ENCODE measurements at regions not wholly inside any gene's neighbourhood (a gene's known extent, or its start where the extent isn't known, plus 50 kb on each side); places are given as distances from the start of the nearest gene placed in this dataset.

GRCh38 chr13:72489751-72490150, 237.7 kb downstream of the MZT1 start:
- H3K9ac ChIP-seq = no peak overlapping the region
- TF ChIP-seq, protein P1, sequence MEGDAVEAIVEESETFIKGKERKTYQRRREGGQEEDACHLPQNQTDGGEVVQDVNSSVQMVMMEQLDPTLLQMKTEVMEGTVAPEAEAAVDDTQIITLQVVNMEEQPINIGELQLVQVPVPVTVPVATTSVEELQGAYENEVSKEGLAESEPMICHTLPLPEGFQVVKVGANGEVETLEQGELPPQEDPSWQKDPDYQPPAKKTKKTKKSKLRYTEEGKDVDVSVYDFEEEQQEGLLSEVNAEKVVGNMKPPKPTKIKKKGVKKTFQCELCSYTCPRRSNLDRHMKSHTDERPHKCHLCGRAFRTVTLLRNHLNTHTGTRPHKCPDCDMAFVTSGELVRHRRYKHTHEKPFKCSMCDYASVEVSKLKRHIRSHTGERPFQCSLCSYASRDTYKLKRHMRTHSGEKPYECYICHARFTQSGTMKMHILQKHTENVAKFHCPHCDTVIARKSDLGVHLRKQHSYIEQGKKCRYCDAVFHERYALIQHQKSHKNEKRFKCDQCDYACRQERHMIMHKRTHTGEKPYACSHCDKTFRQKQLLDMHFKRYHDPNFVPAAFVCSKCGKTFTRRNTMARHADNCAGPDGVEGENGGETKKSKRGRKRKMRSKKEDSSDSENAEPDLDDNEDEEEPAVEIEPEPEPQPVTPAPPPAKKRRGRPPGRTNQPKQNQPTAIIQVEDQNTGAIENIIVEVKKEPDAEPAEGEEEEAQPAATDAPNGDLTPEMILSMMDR (IDR thresholded peaks at IDR 0.05) = no peak
- TF ChIP-seq EZH2 (IDR thresholded peaks at IDR 0.05) (no peak), EZH2phosphoT487 (IDR thresholded peaks at IDR 0.05) (no peak)
- H3K27ac ChIP-seq = no peak overlapping the region
- no peaks in the 10 kb centered on the region for H3K79me2 ChIP-seq (ENCODE audit: low read depth)
- Mint-ChIP-seq H3K4me1 (peaks cover 3% of the 10 kb centered on the region), H3K27me3 (ENCODE audit: insufficient read depth, low read depth) (peaks cover 2% of the 10 kb centered on the region), H3K9me3 (peaks cover 2% of the 10 kb centered on the region), H3K36me3 (no peaks in the 10 kb centered on the region), H3K27ac (peak overlapping the region; percentile 25), H3K4me3 (no peak overlapping the region)
- no peaks in the 10 kb centered on the region for H3K9me3 ChIP-seq (ENCODE audit: low read depth)
- no peaks in the 10 kb centered on the region for H3K36me3 ChIP-seq
- DNase-seq (ENCODE audit: low spot score) = no peak
- no peak overlapping the region for H3K4me3 ChIP-seq
- no peak overlapping the region for H3K4me2 ChIP-seq
- H3K4me1 ChIP-seq = no peaks in the 10 kb centered on the region
- no peaks in the 10 kb centered on the region for H4K20me1 ChIP-seq (ENCODE audit: low read depth)
- H2AFZ ChIP-seq (replicated peaks) = no peak overlapping the region
- H3K27me3 ChIP-seq = no peaks in the 10 kb centered on the region
- no peaks in the 10 kb centered on the region for H3F3A ChIP-seq (ENCODE audit: low read depth)

GRCh38 chr13:72473321-72473720, 254.1 kb downstream of the MZT1 start:
- no peaks in the 10 kb centered on the region for H3K9me3 Mint-ChIP-seq
- H3K36me3 Mint-ChIP-seq = no peaks in the 10 kb centered on the region

GRCh38 chr13:72469906-72470305, 257.5 kb downstream of the MZT1 start:
- Histone ChIP-seq H3K27me3 (no peaks in the 10 kb centered on the region), H3K9me3 (ENCODE audit: low read depth) (no peaks in the 10 kb centered on the region), H4K20me1 (ENCODE audit: low read depth) (no peaks in the 10 kb centered on the region), H3F3A (ENCODE audit: low read depth) (no peaks in the 10 kb centered on the region), H3K4me3 (no peak overlapping the region), H3K4me2 (no peak overlapping the region), H3K4me1 (no peaks in the 10 kb centered on the region), H3K9ac (no peak overlapping the region), H3K36me3 (no peaks in the 10 kb centered on the region), H3K27ac (no peak overlapping the region), H3K79me2 (ENCODE audit: low read depth) (no peaks in the 10 kb centered on the region), H2AFZ (replicated peaks) (no peak overlapping the region)
- no peaks in the 10 kb centered on the region for H3K27me3 Mint-ChIP-seq (ENCODE audit: insufficient read depth, low read depth)
- H3K9me3 Mint-ChIP-seq = no peaks in the 10 kb centered on the region
- H3K27ac Mint-ChIP-seq = no peak overlapping the region
- no peak for DNase-seq (ENCODE audit: low spot score)
- TF ChIP-seq, protein P1 (IDR thresholded peaks at IDR 0.05) = no peak
- TF ChIP-seq EZH2phosphoT487 (IDR thresholded peaks at IDR 0.05) (no peak), EZH2 (IDR thresholded peaks at IDR 0.05) (no peak)
- H3K4me3 Mint-ChIP-seq = no peak overlapping the region
- H3K36me3 Mint-ChIP-seq = no peaks in the 10 kb centered on the region
- H3K4me1 Mint-ChIP-seq = no peaks in the 10 kb centered on the region

More at GRCh38 chr13:72473321-72473720, 254.1 kb downstream of the MZT1 start:
- H4K20me1 ChIP-seq (ENCODE audit: low read depth) = no peaks in the 10 kb centered on the region
- H2AFZ ChIP-seq (replicated peaks) = no peak overlapping the region
- no peak overlapping the region for H3K9ac ChIP-seq
- Mint-ChIP-seq H3K4me3 (no peak overlapping the region), H3K27me3 (ENCODE audit: insufficient read depth, low read depth) (no peaks in the 10 kb centered on the region), H3K4me1 (no peaks in the 10 kb centered on the region), H3K27ac (no peak overlapping the region)
- H3K4me1 ChIP-seq = no peaks in the 10 kb centered on the region
- no peaks in the 10 kb centered on the region for H3K79me2 ChIP-seq (ENCODE audit: low read depth)
- H3K9me3 ChIP-seq (ENCODE audit: low read depth) = no peaks in the 10 kb centered on the region
- H3K27me3 ChIP-seq = no peaks in the 10 kb centered on the region
- H3K4me3 ChIP-seq = no peak overlapping the region
- H3K36me3 ChIP-seq = no peaks in the 10 kb centered on the region
- H3F3A ChIP-seq (ENCODE audit: low read depth) = no peaks in the 10 kb centered on the region
- no peak for TF ChIP-seq EZH2 (IDR thresholded peaks at IDR 0.05)
- TF ChIP-seq, protein P1 (IDR thresholded peaks at IDR 0.05) = no peak
- no peak for TF ChIP-seq EZH2phosphoT487 (IDR thresholded peaks at IDR 0.05)
- no peak for DNase-seq (ENCODE audit: low spot score)
- no peak overlapping the region for H3K27ac ChIP-seq
- no peak overlapping the region for H3K4me2 ChIP-seq
